Ectodermal cell (in vitro differentiated cells): ENCODE measurements at regions not wholly inside any gene's neighbourhood (a gene's known extent, or its start where the extent isn't known, plus 50 kb on each side); places are given as distances from the start of the nearest gene placed in this dataset.

Experiments
- H3K27ac ChIP-seq: 2 replicates; pipeline ENCODE4 v1.7.0; 2013; ENCODE audit warnings: mild to moderate bottlenecking, low read depth, low read length; ENCODE audit not compliant: insufficient read depth, poor library complexity, severe bottlenecking
- H3K27me3 ChIP-seq: 2 replicates; pipeline ENCODE4 v1.7.0; 2013; ENCODE audit warnings: mild to moderate bottlenecking, low read length; ENCODE audit not compliant: insufficient read depth, control insufficient read depth, poor library complexity, severe bottlenecking
- H3K36me3 ChIP-seq: one replicate; pipeline ENCODE4 v1.7.0; 2013; ENCODE audit warnings: low read length; ENCODE audit not compliant: control insufficient read depth, insufficient read depth
- H3K4me1 ChIP-seq: one replicate; pipeline ENCODE4 v1.7.0; 2013; ENCODE audit warnings: low read length; ENCODE audit not compliant: control insufficient read depth, insufficient read depth
- H3K4me3 ChIP-seq: 2 replicates; pipeline ENCODE4 v1.7.0; 2013; ENCODE audit warnings: low read depth, low read length, control low read depth; ENCODE audit not compliant: insufficient read depth
- H3K9me3 ChIP-seq: 2 replicates; pipeline ENCODE4 v1.7.0; 2013; ENCODE audit warnings: mild to moderate bottlenecking, low read length, moderate library complexity; ENCODE audit not compliant: control insufficient read depth
- WGBS, 2 experiments: methylation state at CpG; one replicate each; pipeline ENCODE4 v1.1.7; 2013; ENCODE audit warnings: missing lambda C conversion rate in 2 of 2; 5-methylcytosine and 5-hydroxymethylcytosine counted together

DNA sequence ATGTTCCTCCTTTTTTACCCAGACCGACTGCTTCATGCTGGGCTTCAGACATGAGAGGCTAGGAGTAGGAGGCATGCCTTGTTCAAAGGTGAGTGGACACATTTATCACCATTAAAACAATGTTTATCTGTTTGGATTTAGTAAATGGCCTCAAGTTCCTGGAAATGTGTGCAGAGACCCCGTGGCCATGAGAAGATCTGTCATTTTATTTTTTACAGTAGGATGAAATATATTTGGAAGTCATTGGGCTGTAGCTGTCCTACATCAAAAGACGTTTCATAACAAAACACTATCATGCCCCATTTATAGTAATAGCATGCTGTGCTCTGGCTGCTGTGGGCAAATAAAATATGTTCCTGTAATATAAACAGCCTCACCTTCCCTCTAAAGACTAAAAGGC lies 403.9 kb upstream of the TNP1 start:
- H3K4me3 ChIP-seq: no peak overlapping the region
- H3K36me3 ChIP-seq: no peaks in the 10 kb centered on the region
- no peak overlapping the region for H3K27ac ChIP-seq
- 71 to 78% methylated on average over 2 of the region's 3 CpGs for WGBS, 2 experiments
- peaks cover 18% of the 10 kb centered on the region for H3K27me3 ChIP-seq
- H3K9me3 ChIP-seq: no peaks in the 10 kb centered on the region
- H3K4me1 ChIP-seq: no peaks in the 10 kb centered on the region

DNA sequence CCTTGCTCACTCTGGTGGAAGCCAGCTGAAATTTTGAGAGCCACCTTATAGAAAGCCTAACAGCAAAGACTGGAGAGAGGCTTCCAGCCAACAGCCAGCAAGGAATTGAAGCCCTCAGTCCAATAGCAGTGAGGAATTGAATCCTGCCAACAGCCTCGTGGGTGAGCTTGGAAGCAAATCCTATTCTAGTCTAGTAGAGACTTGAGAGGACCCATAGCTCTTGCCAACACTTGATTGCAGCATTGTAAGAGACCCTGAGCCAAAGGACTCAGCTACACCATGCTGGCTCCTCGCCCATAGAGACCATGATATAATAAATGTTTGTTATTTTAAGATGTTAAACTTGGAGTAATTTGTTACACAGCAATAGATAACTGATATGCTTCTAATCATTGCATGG lies 403.0 kb upstream of the TNP1 start:
- Histone ChIP-seq H3K36me3 (no peaks in the 10 kb centered on the region), H3K4me1 (no peaks in the 10 kb centered on the region), H3K27me3 (peaks cover 9% of the 10 kb centered on the region), H3K4me3 (no peak overlapping the region), H3K9me3 (no peaks in the 10 kb centered on the region), H3K27ac (no peak overlapping the region)
- 50 to 74% methylated on average over 1 to 2 of the region's 2 CpGs for WGBS, 2 experiments

DNA sequence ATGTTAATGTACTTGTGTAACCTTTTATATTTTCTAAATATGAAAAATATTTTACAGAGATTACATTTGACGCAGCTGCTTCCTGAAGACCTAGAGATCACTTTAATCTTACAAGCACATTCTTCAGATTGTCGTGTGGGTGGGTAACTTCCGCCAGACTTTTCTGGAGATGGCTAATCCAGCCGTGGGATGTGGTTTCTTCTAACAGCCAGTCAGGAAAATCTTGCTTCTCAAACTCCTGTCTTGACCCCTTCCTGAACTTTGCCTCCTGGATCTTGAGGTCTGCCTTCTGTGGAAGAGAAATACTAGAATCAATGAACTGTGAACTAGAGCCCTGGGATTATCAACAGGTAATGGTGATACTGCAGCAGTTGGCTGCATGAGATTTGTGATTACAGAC lies 401.6 kb upstream of the TNP1 start:
- Histone ChIP-seq H3K9me3 (no peaks in the 10 kb centered on the region), H3K4me3 (no peak overlapping the region), H3K36me3 (no peaks in the 10 kb centered on the region), H3K27ac (no peak overlapping the region), H3K27me3 (no peaks in the 10 kb centered on the region), H3K4me1 (peaks cover under 1% of the 10 kb centered on the region)
- 89 to 91% methylated on average over 4 of the region's 4 CpGs for WGBS, 2 experiments

DNA sequence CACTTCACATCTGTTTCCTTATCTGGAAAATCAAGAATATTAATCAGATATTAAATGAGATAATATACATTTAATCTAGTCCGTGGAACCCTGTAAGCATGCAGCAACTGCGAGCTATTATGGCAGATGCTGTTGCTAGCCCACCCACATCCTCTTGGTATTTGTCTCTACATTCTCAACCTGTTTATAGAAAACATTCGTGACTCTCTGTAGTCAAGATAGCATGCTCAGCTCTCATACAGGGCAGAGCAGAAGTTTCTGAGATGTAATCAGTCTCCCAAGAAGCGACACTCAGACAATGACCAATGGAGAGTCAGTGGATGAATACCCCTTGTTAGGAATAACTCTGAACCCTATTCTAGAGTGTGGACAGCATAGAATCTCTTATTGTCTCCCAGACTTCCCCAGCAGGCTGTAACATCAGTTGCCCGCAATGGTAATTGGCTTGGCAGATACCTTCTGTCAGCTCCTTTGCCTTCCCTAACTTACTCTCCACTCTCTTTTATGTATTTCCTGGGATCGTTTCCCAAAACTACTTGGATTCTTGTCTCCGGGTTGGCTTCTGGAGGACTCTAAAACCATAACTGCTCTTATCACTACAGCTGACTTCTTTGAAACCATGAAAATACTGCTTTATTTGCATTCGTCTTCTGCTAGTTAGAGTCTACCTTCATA lies 400.7 kb upstream of the TNP1 start:
- Histone ChIP-seq H3K9me3 (no peaks in the 10 kb centered on the region), H3K4me1 (peaks cover 9% of the 10 kb centered on the region), H3K27ac (no peak overlapping the region), H3K27me3 (no peaks in the 10 kb centered on the region), H3K36me3 (no peaks in the 10 kb centered on the region), H3K4me3 (no peak overlapping the region)
- WGBS, 2 experiments: 89 to 92% methylated on average over 8 of the region's 8 CpGs

DNA sequence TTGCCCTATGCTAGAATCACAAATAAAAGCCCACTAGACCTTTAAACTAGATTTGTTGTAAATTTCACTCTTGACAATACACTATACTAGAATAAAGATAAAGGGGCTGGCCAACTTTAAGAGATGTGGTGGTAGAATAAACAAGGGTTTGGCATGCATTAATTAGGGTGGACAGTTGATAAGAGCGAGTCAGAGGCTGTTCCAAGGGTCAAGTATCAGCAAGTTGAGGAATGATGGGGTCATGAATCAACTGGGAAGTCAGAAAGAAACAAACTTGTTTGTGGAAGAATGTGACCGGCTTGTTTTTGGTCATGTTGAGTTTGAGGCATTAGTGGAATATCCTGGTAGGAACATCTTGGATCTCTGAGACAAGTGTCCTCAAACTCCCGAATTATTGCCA lies 398.3 kb upstream of the TNP1 start:
- 92 to 94% methylated on average over 3 of the region's 3 CpGs for WGBS, 2 experiments
- no peak overlapping the region for H3K4me3 ChIP-seq
- H3K27me3 ChIP-seq: no peaks in the 10 kb centered on the region
- peaks cover 9% of the 10 kb centered on the region for H3K4me1 ChIP-seq
- no peak overlapping the region for H3K27ac ChIP-seq
- no peaks in the 10 kb centered on the region for H3K9me3 ChIP-seq
- H3K36me3 ChIP-seq: no peaks in the 10 kb centered on the region

DNA sequence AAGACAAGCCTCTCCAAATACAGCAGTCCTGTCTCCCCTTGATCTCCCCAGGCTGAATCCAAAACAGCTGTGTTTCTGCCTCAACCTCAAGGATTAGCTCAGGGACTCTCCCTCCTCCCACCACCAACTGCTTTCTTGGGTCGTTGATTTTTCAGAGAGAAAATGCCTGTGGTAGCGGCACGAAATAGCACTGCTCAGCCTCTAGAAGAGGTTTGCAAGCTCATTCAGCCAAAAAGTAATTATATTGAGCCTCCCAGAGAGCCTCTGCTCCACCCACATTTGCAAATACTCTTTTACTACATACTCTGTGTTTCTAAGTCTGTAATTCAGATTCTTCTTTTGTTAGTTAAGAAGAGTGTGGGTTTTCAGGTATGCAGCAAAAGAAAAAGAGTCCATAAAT lies 396.4 kb upstream of the TNP1 start:
- peaks cover 9% of the 10 kb centered on the region for H3K4me1 ChIP-seq
- no peak overlapping the region for H3K27ac ChIP-seq
- 18 to 40% methylated on average over 3 of the region's 3 CpGs for WGBS, 2 experiments
- no peaks in the 10 kb centered on the region for H3K36me3 ChIP-seq
- no peaks in the 10 kb centered on the region for H3K27me3 ChIP-seq
- no peaks in the 10 kb centered on the region for H3K9me3 ChIP-seq
- H3K4me3 ChIP-seq: no peak overlapping the region

DNA sequence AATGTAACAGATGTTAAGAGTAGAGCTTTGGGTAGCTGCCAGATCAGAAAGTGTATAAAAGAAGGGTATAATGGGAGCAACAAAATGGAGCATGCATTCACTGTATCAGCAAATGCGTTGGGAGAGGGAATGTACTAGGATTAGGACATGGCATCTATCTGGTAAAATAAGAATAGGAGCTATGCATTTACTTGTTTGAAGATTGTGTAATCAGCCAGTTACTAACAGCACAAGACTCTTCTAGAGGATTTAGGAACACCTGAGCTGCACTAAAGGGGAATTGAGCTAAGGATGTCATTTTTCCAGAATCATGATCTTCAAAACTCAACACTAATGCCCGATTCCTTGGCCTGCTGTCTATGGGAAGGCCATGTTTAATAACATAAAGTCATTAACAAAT lies 394.2 kb upstream of the TNP1 start:
- H3K36me3 ChIP-seq: no peaks in the 10 kb centered on the region
- 87 to 92% methylated on average over 2 of the region's 2 CpGs for WGBS, 2 experiments

DNA sequence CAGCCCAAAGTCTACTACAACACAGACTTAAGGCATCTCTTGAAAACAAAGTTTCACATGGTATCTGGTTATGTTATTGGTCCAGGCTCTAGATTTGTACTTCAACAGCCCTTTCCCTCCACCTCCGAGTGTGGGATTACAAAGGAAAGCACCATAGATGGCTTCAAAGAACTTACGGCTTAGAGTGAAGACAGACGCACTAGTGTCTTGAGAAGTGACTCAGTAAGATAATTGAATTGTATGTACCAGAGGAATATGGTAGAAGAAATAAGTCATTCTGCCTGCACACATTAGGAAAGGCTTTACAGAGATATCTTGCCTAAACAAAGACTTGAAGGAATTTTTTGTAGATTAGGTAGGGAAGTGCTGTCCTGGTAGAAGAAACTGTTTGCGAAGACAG lies 392.3 kb upstream of the TNP1 start:
- no peaks in the 10 kb centered on the region for H3K36me3 ChIP-seq
- no peaks in the 10 kb centered on the region for H3K27me3 ChIP-seq
- no peak overlapping the region for H3K27ac ChIP-seq
- 92 to 98% methylated on average over 4 of the region's 4 CpGs for WGBS, 2 experiments
- peaks cover 21% of the 10 kb centered on the region for H3K4me1 ChIP-seq
- no peak overlapping the region for H3K4me3 ChIP-seq
- H3K9me3 ChIP-seq: no peaks in the 10 kb centered on the region

More for the DNA sequence above, 394.2 kb upstream of the TNP1 start:
- Histone ChIP-seq H3K4me1 (peaks cover 13% of the 10 kb centered on the region), H3K9me3 (no peaks in the 10 kb centered on the region), H3K27me3 (no peaks in the 10 kb centered on the region), H3K4me3 (no peak overlapping the region), H3K27ac (no peak overlapping the region)

DNA sequence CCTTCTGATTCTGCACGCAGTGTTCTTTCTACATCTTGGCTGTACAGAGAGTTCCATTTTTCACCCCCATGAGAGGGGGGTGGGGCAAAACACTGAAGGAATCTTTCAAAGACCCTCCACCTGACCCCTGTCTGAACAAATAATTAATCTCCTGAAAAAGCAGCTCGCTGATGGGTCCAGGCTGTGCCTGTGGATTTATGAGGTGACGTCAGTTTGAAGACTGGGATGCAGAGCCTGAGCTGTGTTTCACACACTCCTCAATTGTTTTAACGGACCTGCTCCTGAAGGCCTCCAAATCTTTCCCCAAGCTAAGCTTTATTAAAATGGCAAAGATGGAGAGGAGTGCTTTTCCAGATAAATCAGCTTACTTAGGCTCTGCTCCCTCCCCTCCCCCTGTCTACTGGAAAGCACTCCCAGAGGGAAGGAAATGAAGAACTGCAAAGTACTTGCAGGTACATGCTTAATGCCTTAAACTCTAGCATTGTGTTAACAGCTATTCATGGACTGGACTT lies 390.2 kb upstream of the TNP1 start:
- no peaks in the 10 kb centered on the region for H3K9me3 ChIP-seq
- WGBS, 2 experiments: 81 to 84% methylated on average over 4 of the region's 4 CpGs
- H3K36me3 ChIP-seq: no peaks in the 10 kb centered on the region
- no peak overlapping the region for H3K4me3 ChIP-seq
- no peaks in the 10 kb centered on the region for H3K27me3 ChIP-seq
- H3K4me1 ChIP-seq: peaks cover 12% of the 10 kb centered on the region
- H3K27ac ChIP-seq: no peak overlapping the region

DNA sequence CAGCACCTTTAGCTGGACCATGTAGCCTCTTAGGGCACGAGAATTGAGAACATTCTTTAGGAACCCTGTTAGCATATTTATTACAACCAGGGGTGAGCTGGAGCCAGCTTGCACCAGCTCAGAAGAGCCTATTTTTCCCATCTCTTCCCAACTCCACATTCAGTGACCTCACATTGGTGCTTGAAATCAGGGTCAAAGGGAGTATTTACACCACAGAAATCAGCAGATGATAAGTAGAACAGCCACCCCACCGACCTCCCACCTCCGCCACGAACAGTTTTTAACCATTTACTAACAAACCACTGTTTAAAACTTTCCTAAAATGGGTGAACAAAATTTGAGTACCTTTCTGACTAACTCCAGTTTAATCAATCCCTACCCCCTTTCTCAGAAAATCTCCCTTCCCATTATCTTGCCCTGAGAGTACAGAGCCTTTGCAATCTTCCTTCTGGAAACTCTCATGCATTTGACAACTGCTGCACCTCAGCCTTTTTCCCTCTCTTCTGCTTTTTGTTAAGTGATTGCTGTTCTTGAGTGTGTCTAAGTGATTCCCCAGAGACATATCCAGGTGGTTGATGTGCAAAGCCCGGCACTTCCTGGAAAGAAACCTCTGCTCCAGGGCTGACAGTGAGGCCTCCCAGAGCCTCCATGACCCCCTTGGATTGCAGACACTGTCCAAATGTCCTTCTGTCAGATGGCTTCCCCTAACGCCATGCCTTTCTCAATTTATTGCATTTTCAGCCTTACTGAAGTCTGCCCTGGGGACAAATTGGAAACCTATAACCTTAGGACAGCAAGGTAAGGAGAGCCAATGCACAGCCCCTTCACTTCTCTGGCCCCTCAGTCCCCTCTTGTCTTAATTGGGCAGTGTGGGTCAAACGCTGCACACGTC lies 389.5 kb upstream of the TNP1 start:
- Histone ChIP-seq H3K9me3 (no peaks in the 10 kb centered on the region), H3K27me3 (no peaks in the 10 kb centered on the region), H3K36me3 (no peaks in the 10 kb centered on the region), H3K4me1 (peaks cover 12% of the 10 kb centered on the region), H3K27ac (no peak overlapping the region), H3K4me3 (no peak overlapping the region)
- WGBS, 2 experiments: 86 to 89% methylated on average over 8 of the region's 8 CpGs
